ENCODE measurements at regions not wholly inside any gene's neighbourhood (a gene's known extent, or its start where the extent isn't known, plus 50 kb on each side); places are given as distances from the start of the nearest gene placed in this dataset.

GRCh38 chr10:57017356-57018037, 656.4 kb upstream of the ZWINT start:
- TF ChIP-seq CTCF (IDR thresholded peaks at IDR 0.05), result no peak
- no peak overlapping the region for H3K4me3 ChIP-seq
- DNase-seq (ENCODE audit: low spot score), result no peak
- H3K27ac ChIP-seq, result no peak overlapping the region

- TF ChIP-seq CTCF (IDR thresholded peaks at IDR 0.05), result no peak
- Histone ChIP-seq H3K27ac (no peak overlapping the region), H3K4me3 (no peak overlapping the region)
- no peak for DNase-seq (ENCODE audit: low spot score)
These were observed 654.7 kb upstream of the ZWINT start for GRCh38 chr10:57015595-57016318.

- Histone ChIP-seq H3K27ac (no peak overlapping the region), H3K4me3 (no peak overlapping the region)
- DNase-seq (ENCODE audit: low spot score), result no peak
- TF ChIP-seq CTCF (IDR thresholded peaks at IDR 0.05), result no peak
These were observed 654.1 kb upstream of the ZWINT start for GRCh38 chr10:57015187-57015586.

- Histone ChIP-seq H3K27ac (no peak overlapping the region), H3K4me3 (no peak overlapping the region)
- TF ChIP-seq CTCF (IDR thresholded peaks at IDR 0.05), result no peak
- no peak for DNase-seq (ENCODE audit: low spot score)
These were observed 653.7 kb upstream of the ZWINT start for GRCh38 chr10:57014758-57015157.

GRCh38 chr10:57008189-57008588, 647.1 kb upstream of the ZWINT start:
- Histone ChIP-seq H3K4me3 (no peak overlapping the region), H3K27ac (no peak overlapping the region)
- no peak for DNase-seq (ENCODE audit: low spot score)
- no peak for TF ChIP-seq CTCF (IDR thresholded peaks at IDR 0.05)

GRCh38 chr10:56991591-56992069, 630.6 kb upstream of the ZWINT start:
- TF ChIP-seq CTCF (IDR thresholded peaks at IDR 0.05), result no peak
- no peak overlapping the region for H3K4me3 ChIP-seq
- no peak overlapping the region for H3K27ac ChIP-seq
- no peak for DNase-seq (ENCODE audit: low spot score)

GRCh38 chr10:56975513-56975912, 614.5 kb upstream of the ZWINT start:
- no peak overlapping the region for H3K4me3 ChIP-seq
- TF ChIP-seq CTCF (IDR thresholded peaks at IDR 0.05), result no peak
- H3K27ac ChIP-seq, result no peak overlapping the region
- DNase-seq (ENCODE audit: low spot score), result no peak

Measured in coronary artery (tissue), 2 donors.